ENCODE measurements at regions not wholly inside any gene's neighbourhood (a gene's known extent, or its start where the extent isn't known, plus 50 kb on each side); places are given as distances from the start of the nearest gene placed in this dataset.
"Not testable (repeated sequence)": the region's sequence is repeated elsewhere in the genome, so short reads cannot be mapped to it uniquely, and the experiment has no call there.

GRCh38 chr5:165014439-165014838 is 1509.0 kb downstream of the MAT2B start:
- Mint-ChIP-seq H3K27me3 (no peaks in the 10 kb centered on the region), H3K9me3 (peaks cover 0 to 18% (median 6%) of the 10 kb centered on the region in 9 donors), H3K36me3 (no peaks in the 10 kb centered on the region), H3K4me1 (no peaks in the 10 kb centered on the region), H3K4me3 (no peak overlapping the region), H3K27ac (no peak overlapping the region)
- no peak for ATAC-seq
- POLR2A ChIA-PET, result no interaction called here
- DNase-seq, result no peak

- POLR2A ChIA-PET, result no interaction called here
- H3K27me3 Mint-ChIP-seq, result no peaks in the 10 kb centered on the region
- DNase-seq (no peak), ATAC-seq (no peak)
- peaks cover 0 to 21% (median 6%) of the 10 kb centered on the region in 9 donors for H3K9me3 Mint-ChIP-seq
- no peak overlapping the region for H3K4me3 Mint-ChIP-seq
- no peaks in the 10 kb centered on the region for H3K4me1 Mint-ChIP-seq
- H3K27ac Mint-ChIP-seq, result no peak overlapping the region
- no peaks in the 10 kb centered on the region for H3K36me3 Mint-ChIP-seq
These were observed 1509.7 kb downstream of the MAT2B start for GRCh38 chr5:165015126-165015525.

GRCh38 chr5:165015547-165015946 is 1510.1 kb downstream of the MAT2B start:
- Mint-ChIP-seq H3K4me3 (no peak overlapping the region), H3K36me3 (no peaks in the 10 kb centered on the region), H3K27ac (no peak overlapping the region), H3K27me3 (no peaks in the 10 kb centered on the region), H3K4me1 (no peaks in the 10 kb centered on the region), H3K9me3 (peaks cover 0 to 25% (median 6%) of the 10 kb centered on the region in 9 donors)
- ATAC-seq (no peak), DNase-seq (no peak)
- POLR2A ChIA-PET, result no interaction called here

GRCh38 chr5:165026971-165027370 is 1521.6 kb downstream of the MAT2B start:
- Mint-ChIP-seq H3K9me3 (peaks cover 0 to 16% (median 7%) of the 10 kb centered on the region in 9 donors), H3K27me3 (no peaks in the 10 kb centered on the region), H3K36me3 (no peaks in the 10 kb centered on the region), H3K4me3 (no peak overlapping the region), H3K4me1 (no peaks in the 10 kb centered on the region), H3K27ac (no peak overlapping the region)
- ATAC-seq, result no peak
- DNase-seq, result no peak
- POLR2A ChIA-PET, result no interaction called here

- H3K27ac Mint-ChIP-seq, result no peak overlapping the region
These were observed 1522.9 kb downstream of the MAT2B start for GRCh38 chr5:165028356-165028755.

GRCh38 chr5:165029099-165029870 is 1523.9 kb downstream of the MAT2B start:
- no peak overlapping the region for H3K27ac Mint-ChIP-seq

More at GRCh38 chr5:165028356-165028755, 1522.9 kb downstream of the MAT2B start:
- H3K36me3 Mint-ChIP-seq, result no peaks in the 10 kb centered on the region
- no peak overlapping the region for H3K4me3 Mint-ChIP-seq
- H3K9me3 Mint-ChIP-seq, result peaks cover 0 to 11% (median 6%) of the 10 kb centered on the region in 9 donors
- no peaks in the 10 kb centered on the region for H3K4me1 Mint-ChIP-seq
- no peaks in the 10 kb centered on the region for H3K27me3 Mint-ChIP-seq
- DNase-seq (no peak), ATAC-seq (no peak)
- POLR2A ChIA-PET, result no interaction called here

GRCh38 chr5:165030971-165031370 is 1525.6 kb downstream of the MAT2B start:
- POLR2A ChIA-PET, result no interaction called here
- H3K4me3 Mint-ChIP-seq, result no peak overlapping the region
- no peaks in the 10 kb centered on the region for H3K36me3 Mint-ChIP-seq

More at GRCh38 chr5:165029099-165029870, 1523.9 kb downstream of the MAT2B start:
- Mint-ChIP-seq H3K27me3 (no peaks in the 10 kb centered on the region), H3K36me3 (no peaks in the 10 kb centered on the region), H3K4me3 (no peak overlapping the region), H3K9me3 (peaks cover 0 to 9% (median 4%) of the 10 kb centered on the region in 9 donors), H3K4me1 (no peaks in the 10 kb centered on the region)
- DNase-seq (no peak), ATAC-seq (no peak)
- POLR2A ChIA-PET, result no interaction called here

GRCh38 chr5:165031371-165031770 is 1526.0 kb downstream of the MAT2B start:
- no peak for ATAC-seq
- H3K36me3 Mint-ChIP-seq, result no peaks in the 10 kb centered on the region
- no peak overlapping the region for H3K4me3 Mint-ChIP-seq
- DNase-seq, result no peak
- H3K27ac Mint-ChIP-seq, result no peak overlapping the region
- no peaks in the 10 kb centered on the region for H3K4me1 Mint-ChIP-seq
- peaks cover 0 to 9% (median 2%) of the 10 kb centered on the region in 9 donors for H3K9me3 Mint-ChIP-seq
- no peaks in the 10 kb centered on the region for H3K27me3 Mint-ChIP-seq
- POLR2A ChIA-PET, result no interaction called here

More at GRCh38 chr5:165030971-165031370, 1525.6 kb downstream of the MAT2B start:
- Mint-ChIP-seq H3K9me3 (peaks cover 0 to 9% (median 3%) of the 10 kb centered on the region in 9 donors), H3K4me1 (no peaks in the 10 kb centered on the region), H3K27me3 (no peaks in the 10 kb centered on the region), H3K27ac (no peak overlapping the region)
- no peak for DNase-seq
- no peak for ATAC-seq

GRCh38 chr5:165035520-165035919 is 1530.1 kb downstream of the MAT2B start:
- DNase-seq (no peak), ATAC-seq (no peak)
- Mint-ChIP-seq H3K27ac (no peak overlapping the region), H3K27me3 (no peaks in the 10 kb centered on the region), H3K36me3 (no peaks in the 10 kb centered on the region), H3K4me1 (no peaks in the 10 kb centered on the region), H3K4me3 (no peak overlapping the region), H3K9me3 (peaks cover 0 to 9% (median 0%) of the 10 kb centered on the region in 9 donors)
- POLR2A ChIA-PET, result no interaction called here

- H3K27me3 Mint-ChIP-seq, result no peaks in the 10 kb centered on the region
- no peaks in the 10 kb centered on the region for H3K36me3 Mint-ChIP-seq
- no peak overlapping the region for H3K27ac Mint-ChIP-seq
- POLR2A ChIA-PET, result no interaction called here
- no peaks in the 10 kb centered on the region for H3K4me1 Mint-ChIP-seq
- H3K4me3 Mint-ChIP-seq, result no peak overlapping the region
- DNase-seq (no peak), ATAC-seq (no peak)
- peaks cover 0 to 10% (median 5%) of the 10 kb centered on the region in 9 donors for H3K9me3 Mint-ChIP-seq
These were observed 1534.3 kb downstream of the MAT2B start for GRCh38 chr5:165039748-165040147.

- ATAC-seq, POLR2A ChIA-PET, H3K27me3 Mint-ChIP-seq, H3K36me3 Mint-ChIP-seq, H3K4me3 Mint-ChIP-seq, H3K27ac Mint-ChIP-seq, DNase-seq, H3K4me1 Mint-ChIP-seq: not testable (repeated sequence)
- H3K9me3 Mint-ChIP-seq, result peaks cover 0 to 12% (median 6%) of the 10 kb centered on the region in 9 donors
These were observed 1540.5 kb downstream of the MAT2B start for GRCh38 chr5:165045941-165046340.

- H3K9me3 Mint-ChIP-seq, result peaks cover 0 to 31% (median 6%) of the 10 kb centered on the region in 9 donors
- H3K4me1 Mint-ChIP-seq, result no peaks in the 10 kb centered on the region
- ATAC-seq, result no peak
- POLR2A ChIA-PET, result no interaction called here
- no peak for DNase-seq
- no peaks in the 10 kb centered on the region for H3K27me3 Mint-ChIP-seq
- H3K4me3 Mint-ChIP-seq, result no peak overlapping the region
- H3K27ac Mint-ChIP-seq, result no peak overlapping the region
- no peaks in the 10 kb centered on the region for H3K36me3 Mint-ChIP-seq
These were observed 1550.1 kb downstream of the MAT2B start for GRCh38 chr5:165055476-165055875.

GRCh38 chr5:165057145-165057544 is 1551.7 kb downstream of the MAT2B start:
- Mint-ChIP-seq H3K4me3 (no peak overlapping the region), H3K4me1 (no peaks in the 10 kb centered on the region), H3K27ac (no peak overlapping the region), H3K36me3 (no peaks in the 10 kb centered on the region), H3K9me3 (peaks cover 0 to 27% (median 6%) of the 10 kb centered on the region in 9 donors), H3K27me3 (no peaks in the 10 kb centered on the region)
- ATAC-seq (no peak), DNase-seq (no peak)
- POLR2A ChIA-PET, result no interaction called here
